NOMO-1 treated with DMSO at 0.1 percent for 48 hours (cell line): ENCODE measurements at regions not wholly inside any gene's neighbourhood (a gene's known extent, or its start where the extent isn't known, plus 50 kb on each side); places are given as distances from the start of the nearest gene placed in this dataset.

ENCODE experiments used
- DNase-seq: peaks from one replicate; lab custom pipeline; 2025; ENCODE audit not compliant: unreplicated experiment; lab: John Stamatoyannopoulos, UW

DNA sequence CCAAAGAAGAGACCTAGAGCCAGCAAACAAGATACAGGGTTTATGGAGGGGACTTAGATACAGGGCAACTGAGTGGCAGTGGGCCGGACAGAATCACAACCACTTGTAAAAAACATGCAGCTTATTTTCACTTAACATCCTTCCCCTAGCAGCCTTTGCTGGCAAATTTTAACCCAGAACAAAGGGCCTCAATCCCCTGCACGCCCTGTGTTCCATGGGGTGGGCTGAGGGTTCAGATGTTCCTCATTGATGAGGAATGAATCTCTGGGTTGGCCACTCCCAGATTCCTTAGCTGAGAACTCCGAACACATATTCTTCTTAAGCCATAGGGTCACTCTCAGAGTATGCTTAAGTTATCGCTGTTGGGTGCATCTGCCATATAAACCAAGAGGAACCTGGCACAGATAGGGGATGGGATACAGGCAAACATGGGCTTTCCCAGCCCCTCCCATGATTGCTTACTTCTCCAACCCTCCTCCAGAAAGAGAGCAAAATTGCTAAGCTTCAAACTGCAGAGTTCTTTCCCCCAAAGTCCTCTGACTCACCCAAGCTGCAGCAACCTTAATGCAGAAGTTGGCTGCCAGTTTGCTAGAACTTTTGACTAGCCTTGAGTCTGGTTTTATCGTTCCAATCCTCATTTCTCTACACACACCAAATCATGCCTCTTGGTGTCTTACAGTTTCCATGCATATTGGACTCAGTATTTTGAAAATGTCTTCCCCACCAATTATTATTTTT is 146.9 kb downstream of the CD47 start:
- peak; percentile 86 for DNase-seq

DNA sequence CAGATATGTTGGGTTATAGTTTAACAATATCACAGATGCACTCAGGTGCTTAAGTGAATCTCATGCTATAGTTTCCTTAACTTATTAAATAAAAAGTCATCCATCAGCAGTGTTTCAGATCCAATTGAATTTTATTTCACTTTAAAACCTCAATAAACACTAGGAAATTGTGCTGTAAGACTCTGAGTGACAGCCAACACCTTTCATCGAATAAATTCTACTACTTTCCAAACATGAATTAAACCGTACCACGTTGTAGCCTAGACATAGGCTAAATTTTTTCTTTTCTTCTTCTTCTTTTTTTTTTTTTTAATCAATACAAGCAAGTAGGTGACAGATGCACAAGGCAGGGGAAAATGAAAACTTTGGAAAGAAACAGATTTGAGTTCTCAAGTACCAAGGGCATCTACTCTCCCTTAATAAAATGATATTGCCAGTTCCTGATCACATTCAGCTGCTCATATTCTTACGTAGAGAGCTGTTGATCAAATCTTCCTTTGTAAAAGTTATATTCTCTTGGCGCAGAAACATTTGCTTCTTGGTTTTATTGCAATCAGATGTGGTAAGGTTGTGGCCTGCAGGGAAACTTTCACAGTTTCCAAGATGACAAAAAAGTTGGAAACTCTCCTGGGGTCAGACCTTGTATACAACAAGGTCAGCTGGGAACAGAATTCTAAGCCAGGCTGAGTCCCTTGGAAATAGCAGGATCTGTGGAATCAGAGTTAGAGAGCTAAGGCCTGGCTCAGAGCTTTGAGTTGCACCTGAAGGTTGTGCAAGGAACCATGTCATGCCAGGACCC is 147.7 kb downstream of the CD47 start:
- no peak for DNase-seq

GRCh38 chr3:107942244-107942643 is 148.6 kb downstream of the CD47 start:
- DNase-seq: no peak

DNA sequence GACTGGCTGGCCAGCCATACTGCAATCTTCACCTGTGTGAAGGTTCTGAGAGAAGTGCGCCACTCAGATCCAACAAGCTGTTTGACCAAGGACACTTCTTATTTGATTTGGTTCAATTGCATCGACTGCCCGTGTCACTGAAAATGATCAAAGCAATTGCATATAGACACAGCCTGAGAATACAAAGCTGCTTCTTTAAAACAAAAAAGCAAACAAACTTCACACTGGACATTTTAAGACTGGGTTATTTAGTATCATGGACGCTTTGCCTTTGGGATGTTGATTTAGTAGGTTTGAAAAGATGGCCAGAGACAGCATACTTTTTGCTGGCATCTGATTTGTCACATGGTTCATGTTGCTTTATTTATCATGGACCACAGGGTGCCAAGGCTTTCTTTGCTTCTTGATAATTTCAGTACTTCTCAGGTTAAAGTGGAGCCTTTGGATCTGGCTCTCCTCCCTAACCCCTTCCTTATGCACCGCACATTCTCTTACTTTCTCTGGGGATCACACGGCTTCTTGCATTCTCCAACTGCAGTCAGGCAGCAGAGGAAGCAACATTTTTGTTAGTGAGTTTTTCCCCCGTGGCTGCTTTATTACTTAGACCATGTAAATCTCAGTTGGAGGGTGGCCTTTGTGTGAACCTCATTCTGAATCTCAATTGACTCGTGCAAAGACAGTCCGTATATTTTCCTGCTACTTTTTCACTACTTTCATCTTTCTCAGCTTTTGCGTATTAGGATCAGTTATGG is 151.0 kb downstream of the CD47 start:
- no peak for DNase-seq

GRCh38 chr3:107938143-107938542 is 152.7 kb downstream of the CD47 start:
- peak; percentile 19 for DNase-seq

DNA sequence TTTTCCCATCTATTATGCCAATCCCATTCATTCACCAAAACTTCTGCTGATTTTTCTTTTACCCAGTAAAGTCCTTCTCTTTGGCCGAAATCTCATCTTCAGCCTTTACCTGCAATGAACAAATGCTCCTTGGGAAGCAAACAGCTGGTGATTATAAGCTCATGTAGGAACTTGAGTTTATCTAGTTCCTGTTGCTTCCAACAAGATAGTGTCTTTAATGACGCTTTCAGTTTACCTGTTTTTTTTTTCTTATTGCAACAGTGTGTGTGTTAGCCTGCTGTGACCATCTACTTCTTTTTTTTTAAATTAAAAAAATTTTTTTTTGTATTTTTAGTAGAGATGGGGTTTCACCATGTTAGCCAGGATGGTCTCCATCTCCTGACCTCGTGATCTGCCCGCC is 156.0 kb downstream of the CD47 start:
- no peak for DNase-seq

DNA sequence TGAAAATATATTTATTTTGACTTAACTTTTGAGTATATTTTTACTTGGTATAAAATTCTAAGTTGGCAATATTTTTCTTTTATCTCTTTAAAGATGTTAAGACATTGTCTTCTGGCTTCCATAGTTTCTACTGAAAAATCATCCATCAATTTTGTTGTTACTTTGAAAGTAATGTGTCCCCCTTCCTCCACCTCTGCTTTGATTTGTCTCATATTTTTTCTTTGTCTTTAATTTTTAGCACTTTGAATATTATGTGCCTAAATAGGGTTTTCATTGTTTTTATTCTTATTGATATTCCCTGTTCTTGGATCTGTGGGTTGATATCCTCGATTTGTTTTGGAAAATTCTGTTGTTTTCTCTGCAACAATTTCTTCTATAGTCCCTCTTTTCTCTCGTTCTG is 157.4 kb downstream of the CD47 start:
- DNase-seq: no peak

DNA sequence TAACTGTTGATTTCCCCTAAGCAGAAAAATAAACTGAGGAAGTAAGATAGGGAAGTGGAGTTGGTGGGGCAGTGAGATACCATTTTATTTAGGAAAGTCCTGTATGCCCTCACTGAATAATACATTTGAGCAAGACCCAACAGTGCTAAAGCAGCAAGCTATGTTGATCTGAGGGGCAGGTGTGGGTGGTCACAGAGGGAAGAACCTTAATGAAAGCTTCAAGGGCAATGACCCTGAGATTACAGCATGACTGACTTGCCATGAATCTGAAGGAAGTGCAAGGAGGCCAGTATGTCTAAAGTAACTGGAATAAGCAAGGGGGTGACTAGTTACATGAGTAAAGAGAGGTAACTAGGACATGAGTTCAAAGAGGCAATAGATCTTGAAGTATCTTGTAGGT is 159.5 kb downstream of the CD47 start:
- no peak for DNase-seq

- no peak for DNase-seq
Observed at GRCh38 chr3:107929088-107929487, 161.7 kb downstream of the CD47 start.

- no peak for DNase-seq
Observed at GRCh38 chr3:107928084-107928445, 162.8 kb downstream of the CD47 start.

GRCh38 chr3:107927361-107928083 is 163.3 kb downstream of the CD47 start:
- peak; percentile 69 for DNase-seq

DNA sequence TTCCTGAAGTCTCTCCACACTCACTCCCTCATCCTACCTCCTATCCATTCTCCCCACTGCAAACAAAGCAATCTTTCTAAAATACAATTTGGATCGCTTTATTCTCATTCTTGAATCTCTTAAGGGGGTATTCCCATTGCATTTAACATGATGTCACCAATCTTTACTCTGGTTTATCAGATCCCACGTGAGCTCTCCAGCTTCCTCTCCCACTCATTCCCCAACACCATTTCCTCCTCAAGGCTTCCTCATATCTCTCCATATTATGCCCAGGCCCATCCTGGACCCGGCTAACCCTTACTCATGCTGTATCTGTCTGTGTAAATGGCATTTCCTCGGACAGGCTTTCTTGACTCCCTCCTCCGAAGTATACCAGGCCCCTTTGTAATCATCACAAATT is 165.0 kb downstream of the CD47 start:
- no peak for DNase-seq

GRCh38 chr3:107921038-107921437 is 169.8 kb downstream of the CD47 start:
- no peak for DNase-seq

- no peak for DNase-seq
Observed at GRCh38 chr3:107920538-107920937, 170.3 kb downstream of the CD47 start.

DNA sequence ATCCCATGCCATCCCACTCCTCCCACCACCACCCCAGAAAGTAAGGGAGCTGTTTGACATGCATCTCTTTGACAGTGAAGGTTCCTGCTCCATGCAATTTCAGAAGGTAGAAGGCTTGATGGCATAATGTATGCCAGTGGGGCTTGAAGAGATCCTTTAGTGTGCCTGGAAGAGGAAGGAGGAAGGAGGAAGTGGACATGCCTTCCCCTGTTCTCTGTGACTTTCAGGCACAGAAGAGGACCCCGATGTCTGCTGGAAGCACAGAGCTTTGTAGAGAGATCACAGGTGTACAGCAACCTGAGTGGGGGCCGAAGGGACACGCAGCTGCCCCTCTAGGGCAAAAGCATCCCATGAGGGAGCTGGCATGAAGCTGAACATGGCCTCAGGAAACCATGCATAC is 171.6 kb downstream of the CD47 start:
- DNase-seq: no peak

DNA sequence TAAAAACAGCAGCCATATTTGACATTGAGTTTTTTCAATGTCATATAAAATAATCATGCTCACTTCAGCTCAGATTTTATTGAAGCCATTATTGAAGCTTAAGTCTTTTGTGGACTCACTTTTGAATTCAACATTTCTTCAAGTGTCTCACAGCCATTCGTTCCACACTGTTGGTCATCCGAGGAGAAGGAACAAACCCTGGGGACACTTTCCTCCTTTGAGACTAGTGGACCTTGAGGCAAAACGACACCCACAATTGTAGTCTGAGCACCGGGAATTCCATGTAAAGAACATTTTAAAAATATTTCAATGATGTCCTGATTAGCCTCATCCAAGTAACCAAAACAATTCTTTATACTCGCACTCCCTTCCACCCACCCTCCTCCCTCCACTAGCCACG is 174.7 kb downstream of the CD47 start:
- no peak for DNase-seq

- no peak for DNase-seq
Observed at GRCh38 chr3:107915706-107916105, 175.1 kb downstream of the CD47 start.

DNA sequence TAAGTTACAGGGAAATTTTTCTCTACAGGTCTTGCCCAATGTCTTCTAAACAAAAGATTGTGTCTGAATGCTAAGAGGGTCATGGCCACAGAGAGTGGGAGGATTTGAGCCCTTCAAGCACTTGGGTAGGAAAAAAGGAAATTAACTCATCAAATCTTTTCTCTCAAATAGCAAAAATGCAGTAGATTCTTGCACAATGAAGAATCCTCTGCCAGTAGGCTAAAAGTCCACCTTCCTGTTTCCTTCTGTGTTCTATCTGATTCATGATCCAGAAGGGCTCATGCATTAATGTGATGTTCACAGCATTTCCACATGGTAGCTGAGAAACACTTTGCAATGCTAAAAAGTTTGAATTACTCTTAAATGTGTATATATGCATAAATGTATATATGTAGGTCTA is 177.1 kb downstream of the CD47 start:
- DNase-seq: peak; percentile 68

DNA sequence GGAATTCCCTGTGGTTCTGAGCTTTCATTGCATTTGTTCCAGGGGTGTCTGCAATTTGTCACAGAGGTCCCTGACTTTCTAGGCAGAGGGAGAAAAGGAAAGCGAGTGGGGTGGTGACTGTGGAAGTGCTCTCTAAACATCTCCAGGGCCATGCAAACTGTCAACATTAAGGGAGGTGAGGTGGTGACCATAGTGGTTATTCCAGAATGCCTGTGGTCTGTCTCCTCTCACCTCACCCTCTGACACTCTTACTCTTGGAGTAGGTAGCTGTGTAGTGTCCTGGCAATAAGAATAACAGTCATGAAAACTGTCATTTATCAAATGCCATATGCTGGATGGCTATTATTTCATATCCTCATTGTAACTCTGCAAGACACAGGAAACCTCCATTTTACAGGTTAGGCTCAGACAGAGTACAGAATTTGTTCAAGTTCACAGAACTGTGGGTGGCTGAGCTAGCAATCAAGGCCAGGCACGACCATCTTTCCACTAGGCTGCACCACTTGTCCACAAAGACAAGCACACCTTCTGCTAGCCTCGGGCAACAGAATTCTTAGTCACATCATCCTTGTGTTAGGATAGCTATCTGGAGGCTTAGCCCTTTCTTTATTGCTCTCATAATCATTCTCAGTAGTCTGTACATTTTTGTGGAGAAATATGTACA is 179.4 kb downstream of the CD47 start:
- no peak for DNase-seq

- no peak for DNase-seq
Observed at GRCh38 chr3:107910713-107911259, 180.0 kb downstream of the CD47 start.
